IPS-18c (cell line): ENCODE measurements at regions not wholly inside any gene's neighbourhood (a gene's known extent, or its start where the extent isn't known, plus 50 kb on each side); places are given as distances from the start of the nearest gene placed in this dataset.

Source experiments
- H3K4me3 ChIP-seq: 2 replicates; pipeline ENCODE4 v1.7.0; 2013; ENCODE audit warnings: low read depth, mild to moderate bottlenecking, low read length, moderate library complexity; ENCODE audit not compliant: insufficient read depth
- H3K9me3 ChIP-seq: one replicate; pipeline ENCODE4 v1.6.1; 2013; ENCODE audit warnings: mild to moderate bottlenecking, low read length, moderate library complexity; ENCODE audit not compliant: control insufficient read depth, insufficient read depth

GRCh38 chr15:62816342-62817069 lies 226.0 kb upstream of the TPM1 start:
- no peaks in the 10 kb centered on the region for H3K9me3 ChIP-seq
- H3K4me3 ChIP-seq: no peak overlapping the region

GRCh38 chr15:62818691-62819090 lies 223.9 kb upstream of the TPM1 start:
- Histone ChIP-seq H3K4me3 (no peak overlapping the region), H3K9me3 (no peaks in the 10 kb centered on the region)

- Histone ChIP-seq H3K4me3 (no peak overlapping the region), H3K9me3 (no peaks in the 10 kb centered on the region)
These were observed 221.0 kb upstream of the TPM1 start for GRCh38 chr15:62821384-62822131.

DNA sequence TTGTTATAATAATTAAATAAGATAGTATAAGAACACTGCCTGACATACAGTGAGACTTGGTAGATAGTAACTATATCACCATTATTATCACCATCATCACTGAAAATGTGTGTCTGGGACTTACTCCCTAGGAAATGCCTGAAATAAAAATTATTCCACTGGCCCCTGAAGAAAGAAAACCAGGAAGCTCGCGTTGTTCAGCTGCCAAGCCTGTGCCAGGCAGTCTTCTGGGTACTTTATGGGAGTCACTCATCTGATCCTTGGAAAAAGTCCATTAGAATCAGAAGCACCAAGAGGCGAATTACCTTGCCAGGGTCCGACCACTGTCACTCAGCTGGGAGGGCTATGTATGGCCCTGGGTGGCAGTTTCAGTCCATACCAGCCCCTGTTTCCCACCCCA lies 220.3 kb upstream of the TPM1 start:
- H3K9me3 ChIP-seq: no peaks in the 10 kb centered on the region
- no peak overlapping the region for H3K4me3 ChIP-seq

DNA sequence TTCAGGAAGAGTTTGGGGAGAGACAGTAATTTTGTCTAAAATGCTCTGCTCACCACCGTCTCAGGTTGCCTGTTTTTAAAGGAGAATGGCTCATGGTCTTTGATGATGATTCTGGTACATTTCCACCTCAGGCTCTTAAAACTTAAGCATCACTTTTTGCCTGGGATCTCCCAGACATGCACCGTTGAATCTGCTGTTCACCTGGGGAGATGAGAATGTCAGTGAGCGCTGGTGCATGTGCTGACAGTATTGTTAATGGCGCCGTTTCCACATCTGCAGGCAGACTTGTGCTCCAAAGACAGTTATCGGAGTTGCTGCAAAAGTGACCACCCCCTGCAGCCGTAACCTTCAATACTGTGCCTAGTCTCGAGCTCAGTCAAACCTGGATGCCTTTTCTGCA lies 219.0 kb upstream of the TPM1 start:
- Histone ChIP-seq H3K4me3 (no peak overlapping the region), H3K9me3 (no peaks in the 10 kb centered on the region)

GRCh38 chr15:62824111-62825015 lies 218.2 kb upstream of the TPM1 start:
- Histone ChIP-seq H3K4me3 (no peak overlapping the region), H3K9me3 (no peaks in the 10 kb centered on the region)

DNA sequence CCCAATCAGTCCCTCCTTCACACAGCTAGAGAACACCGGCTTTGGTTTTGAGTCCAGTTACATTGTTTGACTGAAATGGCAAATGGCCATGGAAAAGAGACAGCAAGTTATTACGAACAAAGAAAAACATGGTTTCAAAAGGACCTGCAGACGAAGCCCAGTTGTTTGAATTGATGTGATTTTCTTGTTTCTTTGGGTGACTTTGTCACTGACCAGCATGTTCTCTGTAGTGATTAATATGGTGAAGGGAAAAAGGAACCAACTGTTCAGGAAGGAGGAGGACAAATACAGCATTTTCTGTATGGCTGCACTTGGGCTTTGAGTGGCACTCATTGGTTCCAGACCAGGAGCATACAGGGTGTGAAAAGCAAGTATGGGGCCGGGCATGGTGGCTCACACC lies 217.4 kb upstream of the TPM1 start:
- Histone ChIP-seq H3K9me3 (no peaks in the 10 kb centered on the region), H3K4me3 (no peak overlapping the region)

DNA sequence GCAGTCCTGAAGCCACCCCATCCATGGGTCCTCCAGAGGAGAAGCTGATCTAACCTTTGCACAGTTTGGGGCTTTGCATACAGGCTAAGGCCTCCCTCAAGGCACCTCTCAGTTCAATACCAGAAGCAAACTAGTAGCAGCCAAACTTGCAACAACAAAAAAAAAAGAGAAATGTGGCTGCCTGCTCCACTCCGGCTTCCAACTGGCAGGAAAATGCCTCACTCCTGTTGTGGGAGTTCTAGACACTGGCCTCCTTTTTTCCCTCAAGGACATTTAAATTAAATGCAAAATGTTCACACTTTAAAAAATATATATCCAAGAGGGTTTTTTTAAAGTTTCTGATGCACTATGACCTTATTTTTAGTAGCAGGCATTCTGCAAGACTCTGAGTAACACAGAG lies 216.0 kb upstream of the TPM1 start:
- Histone ChIP-seq H3K9me3 (no peaks in the 10 kb centered on the region), H3K4me3 (no peak overlapping the region)

DNA sequence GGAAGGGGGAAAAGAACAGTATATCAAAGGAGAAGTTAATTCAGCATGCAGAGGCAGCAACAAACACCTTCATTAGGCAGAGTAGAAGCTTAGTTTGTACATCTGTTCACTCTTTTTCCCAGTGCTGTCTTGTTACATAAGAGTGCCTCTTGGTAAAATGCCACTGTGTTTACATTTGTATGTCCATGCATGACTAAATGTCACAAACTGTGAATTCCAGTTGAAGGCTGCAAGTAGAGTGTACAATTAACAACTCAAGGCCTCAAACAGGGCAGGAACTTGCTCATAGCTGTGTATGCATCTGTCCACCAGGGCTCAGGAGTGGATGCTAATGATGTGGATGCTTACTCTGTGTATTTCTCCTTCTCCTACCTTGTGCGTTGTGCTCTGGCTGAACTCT lies 214.2 kb upstream of the TPM1 start:
- Histone ChIP-seq H3K9me3 (no peaks in the 10 kb centered on the region), H3K4me3 (no peak overlapping the region)

GRCh38 chr15:62832231-62832630 lies 210.3 kb upstream of the TPM1 start:
- Histone ChIP-seq H3K4me3 (no peak overlapping the region), H3K9me3 (no peaks in the 10 kb centered on the region)

GRCh38 chr15:62833646-62834045 lies 208.9 kb upstream of the TPM1 start:
- H3K4me3 ChIP-seq: no peak overlapping the region

DNA sequence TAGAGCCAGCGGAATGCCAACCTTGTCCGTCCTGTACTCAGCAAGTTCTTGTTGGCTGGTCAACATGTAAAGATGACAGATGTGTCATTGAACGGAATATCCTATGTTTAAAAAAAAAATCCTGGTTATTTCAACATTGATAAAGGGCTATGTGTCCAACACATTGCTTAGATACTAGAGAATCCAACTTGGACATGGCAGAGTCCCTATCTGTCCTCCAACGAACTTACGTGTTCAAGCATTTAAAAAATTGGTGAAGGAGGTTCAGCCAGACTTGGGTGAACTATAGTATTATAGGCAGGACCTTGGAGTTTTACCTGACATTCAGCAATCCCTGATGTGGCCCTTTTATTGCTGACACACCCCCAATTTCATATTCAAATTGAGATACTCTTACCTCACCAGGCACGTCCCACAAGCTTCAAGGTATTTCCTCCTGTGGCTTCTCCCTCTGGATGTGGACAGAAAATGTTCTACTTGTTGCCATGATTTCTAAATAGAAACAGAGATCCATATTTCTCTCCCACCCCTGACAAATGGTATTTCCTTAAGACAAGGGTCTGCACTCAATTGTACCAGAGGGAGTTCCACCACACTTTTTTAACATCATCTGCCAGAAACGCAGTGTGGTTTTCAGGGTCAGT lies 207.7 kb upstream of the TPM1 start:
- H3K4me3 ChIP-seq: no peak overlapping the region
- no peaks in the 10 kb centered on the region for H3K9me3 ChIP-seq

More at GRCh38 chr15:62833646-62834045, 208.9 kb upstream of the TPM1 start:
- no peaks in the 10 kb centered on the region for H3K9me3 ChIP-seq

- Histone ChIP-seq H3K9me3 (no peaks in the 10 kb centered on the region), H3K4me3 (no peak overlapping the region)
These were observed 207.2 kb upstream of the TPM1 start for GRCh38 chr15:62835351-62835750.

DNA sequence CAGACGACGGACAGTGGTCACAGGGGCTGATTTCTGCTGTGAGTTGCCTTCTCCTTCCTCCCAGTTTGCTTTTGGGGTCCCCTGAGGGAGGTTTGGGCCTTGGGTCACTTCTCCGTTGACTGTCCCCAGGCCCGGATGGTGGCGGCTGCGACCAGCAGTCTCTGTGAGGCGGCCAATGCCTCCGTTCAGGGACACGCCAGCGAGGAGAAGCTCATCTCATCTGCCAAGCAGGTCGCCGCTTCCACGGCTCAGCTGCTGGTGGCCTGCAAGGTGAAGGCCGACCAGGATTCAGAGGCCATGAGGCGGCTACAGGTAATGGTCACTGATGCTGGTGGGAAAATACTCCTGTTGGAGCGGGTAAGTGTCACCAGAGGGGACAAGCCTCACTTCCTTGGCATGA lies 206.8 kb upstream of the TPM1 start:
- Histone ChIP-seq H3K4me3 (no peak overlapping the region), H3K9me3 (no peaks in the 10 kb centered on the region)

DNA sequence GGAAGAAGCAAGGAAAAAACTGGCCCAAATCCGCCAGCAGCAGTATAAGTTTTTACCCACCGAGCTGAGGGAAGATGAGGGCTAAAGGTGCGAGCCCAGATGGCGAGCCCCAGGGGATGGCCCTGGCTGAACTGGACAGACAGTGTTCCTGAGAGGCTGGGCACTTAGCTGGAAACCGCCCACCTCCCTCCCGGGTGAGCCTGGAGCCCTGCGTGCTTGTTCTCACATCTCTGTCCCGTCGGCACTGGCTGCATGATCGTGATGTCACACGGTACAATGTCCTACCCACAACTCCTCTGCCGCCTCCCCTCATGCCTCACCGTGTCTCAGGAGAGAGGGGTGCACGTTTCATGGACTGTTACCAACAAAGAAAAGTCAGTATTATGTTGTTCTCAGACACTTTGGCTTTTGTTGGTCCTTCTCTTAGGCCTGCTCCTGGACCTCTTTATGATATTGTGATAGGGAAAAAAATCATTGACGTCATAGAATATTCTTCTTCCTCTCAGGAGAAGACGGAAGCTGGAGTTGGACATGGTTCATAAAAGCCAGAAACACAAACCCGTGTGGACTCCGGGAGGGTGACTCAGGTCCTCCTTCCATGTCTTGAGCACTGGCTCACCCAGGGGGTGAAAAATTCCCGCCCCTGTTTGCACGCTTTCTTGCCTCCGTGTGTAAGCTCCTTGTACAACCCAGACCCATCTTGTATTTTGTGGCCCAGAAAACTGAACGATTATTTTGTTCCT lies 201.8 kb upstream of the TPM1 start:
- Histone ChIP-seq H3K9me3 (no peaks in the 10 kb centered on the region), H3K4me3 (no peak overlapping the region)

- Histone ChIP-seq H3K9me3 (no peaks in the 10 kb centered on the region), H3K4me3 (no peak overlapping the region)
These were observed 201.3 kb upstream of the TPM1 start for GRCh38 chr15:62841269-62841628.
